ENCODE measurements at regions not wholly inside any gene's neighbourhood (a gene's known extent, or its start where the extent isn't known, plus 50 kb on each side); places are given as distances from the start of the nearest gene placed in this dataset.

GRCh38 chr19:31103228-31103627, 246.0 kb downstream of the TSHZ3 start:
- Histone ChIP-seq H2BK120ac (ENCODE audit: low read depth, low read length, poor library complexity, severe bottlenecking) (no peak overlapping the region), H2AFZ (ENCODE audit: low read length) (no peak overlapping the region), H3K23me2 (ENCODE audit: insufficient read length, low read depth, low read length, poor library complexity, severe bottlenecking) (no peaks in the 10 kb centered on the region), H4K20me1 (ENCODE audit: control insufficient read depth, insufficient read depth, insufficient read length) (no peaks in the 10 kb centered on the region), H4K91ac (ENCODE audit: insufficient read length, low read depth, low read length) (no peak overlapping the region), H3K27me3 (ENCODE audit: insufficient read depth, low read length) (no peaks in the 10 kb centered on the region), H3K23ac (ENCODE audit: insufficient read length, low read depth, low read length) (no peak overlapping the region), H4K8ac (replicated peaks; ENCODE audit: insufficient read length, low read depth, low read length) (no peak overlapping the region), H3K14ac (ENCODE audit: insufficient read depth, low read length) (no peak overlapping the region), H2AK5ac (ENCODE audit: insufficient read length, low read length) (no peak overlapping the region), H2BK12ac (ENCODE audit: insufficient read length, low read depth, low read length) (no peak overlapping the region), H3K27ac (ENCODE audit: insufficient read length, low read depth, low read length) (no peak overlapping the region), H3K4ac (ENCODE audit: low read depth, low read length) (no peak overlapping the region), H3K4me2 (ENCODE audit: insufficient read depth, insufficient read length, low read length) (no peak overlapping the region), H4K5ac (ENCODE audit: insufficient read length, low read depth, low read length) (no peak overlapping the region), H3K18ac (ENCODE audit: insufficient read length, low read depth, low read length) (no peak overlapping the region), H3T11ph (ENCODE audit: low read length) (no peak overlapping the region), H2BK15ac (ENCODE audit: low read depth, low read length) (no peak overlapping the region), H2BK5ac (ENCODE audit: insufficient read length, low read length) (no peak overlapping the region), H3K56ac (ENCODE audit: insufficient read length, low read depth, low read length) (no peak overlapping the region), H3K79me1 (ENCODE audit: insufficient read depth, low read depth, low read length, poor library complexity, severe bottlenecking) (no peaks in the 10 kb centered on the region), H2BK20ac (ENCODE audit: low read depth, low read length, poor library complexity, severe bottlenecking) (no peak overlapping the region), H3K9me3 (ENCODE audit: control insufficient read depth, low read depth, low read length) (no peaks in the 10 kb centered on the region), H3K79me2 (ENCODE audit: insufficient read depth, low read length) (no peaks in the 10 kb centered on the region), H3K9ac (ENCODE audit: extremely low read depth, insufficient read length, low read length) (no peak overlapping the region), H3K4me1 (ENCODE audit: insufficient read depth, low read length) (peaks cover 8% of the 10 kb centered on the region)
- H3K27me3 Mint-ChIP-seq (ENCODE audit: low read depth) = no peaks in the 10 kb centered on the region
- H3K27ac Mint-ChIP-seq = 0 out of 7 replicates have a peak overlapping the region, but pooled peaks of 1 of the 3 experiments have one; percentile 6
- no peaks in the 10 kb centered on the region for H3K9me3 Mint-ChIP-seq
- no CpG with 5 or more reads among the region's 3 CpGs for WGBS (ENCODE audit: extremely low coverage, insufficient read length, low lambda C conversion rate)
- H3K36me3 Mint-ChIP-seq (ENCODE audit: insufficient read depth in 1 of 3, low read depth in 3 of 3) = no peaks in the 10 kb centered on the region
- peaks cover 42 to 43% of the 10 kb centered on the region in 2 experiments for H3K4me1 Mint-ChIP-seq
- no peak for DNase-seq
- TF ChIP-seq CTCF (conservative IDR thresholded peaks at IDR 0.05) = no peak
- H3K4me3 Mint-ChIP-seq = no peak overlapping the region

Measured in H9 (cell line).